MCF 10A (cell line): ENCODE measurements at regions not wholly inside any gene's neighbourhood (a gene's known extent, or its start where the extent isn't known, plus 50 kb on each side); places are given as distances from the start of the nearest gene placed in this dataset.
A peak's percentile ranks its signal among the peaks of the same experiment; 100 is the strongest.

Experiments
- BruUV-seq: library from RNA; stranded (reverse); fragments of 400-500 nt; replicated peaks from 2 replicates; lab custom pipeline; 2021; lab: Mats Ljungman, UMichigan
- CTCF ChIA-PET: fragments of 300-600 bp; sonication (Branson Sonifier 250); formaldehyde crosslinking; extraction: SDS; loops from one replicate; lab custom pipeline; 2021; ENCODE audit warnings: antibody characterized with exemption, inconsistent platforms; lab: Yijun Ruan, JAX
- POLR2A ChIA-PET: fragments of 300-600, 350-650 bp; sonication (Branson Sonifier 250); formaldehyde crosslinking; extraction: SDS; loops from one replicate; lab custom pipeline; 2020; ENCODE audit warnings: antibody characterized with exemption, inconsistent platforms; lab: Yijun Ruan, JAX
- DNase-seq: peaks from one replicate; pipeline ENCODE4 v3.0.0-alpha.2; 2018; ENCODE audit not compliant: unreplicated experiment
- H3K27ac Mint-ChIP-seq: one replicate; pipeline ENCODE4 v1.8.0; 2022; ENCODE audit warnings: mild to moderate bottlenecking, low read depth, mixed read lengths; ENCODE audit not compliant: unreplicated experiment
- H3K27me3 Mint-ChIP-seq: one replicate; pipeline ENCODE4 v1.8.0; 2022; ENCODE audit warnings: mixed read lengths; ENCODE audit not compliant: insufficient read depth, unreplicated experiment
- H3K36me3 Mint-ChIP-seq: one replicate; pipeline ENCODE4 v1.8.0; 2022; ENCODE audit warnings: mild to moderate bottlenecking, moderate library complexity, mixed read lengths; ENCODE audit not compliant: insufficient read depth, unreplicated experiment
- H3K4me1 Mint-ChIP-seq: one replicate; pipeline ENCODE4 v1.8.0; 2022; ENCODE audit warnings: mixed read lengths; ENCODE audit not compliant: insufficient read depth, unreplicated experiment
- H3K4me3 Mint-ChIP-seq: one replicate; pipeline ENCODE4 v1.8.0; 2022; ENCODE audit warnings: mild to moderate bottlenecking, moderate library complexity, mixed read lengths; ENCODE audit not compliant: unreplicated experiment
- H3K9me3 Mint-ChIP-seq: one replicate; pipeline ENCODE4 v1.8.0; 2022; ENCODE audit warnings: mixed read lengths; ENCODE audit not compliant: unreplicated experiment
- intact Hi-C: fragments of 100-400 bp; cut with micrococcal nuclease; formaldehyde crosslinking; loops from 2 replicates; pipeline ENCODE4 v1.14.1; 2022
- TF ChIP-seq, protein P1 (sequence below): fragments of 200-600 bp; IDR thresholded peaks from one replicate; pipeline ENCODE4 v1.8.0; 2022; ENCODE audit warnings: antibody characterized with exemption, mild to moderate bottlenecking; ENCODE audit not compliant: unreplicated experiment

DNA sequence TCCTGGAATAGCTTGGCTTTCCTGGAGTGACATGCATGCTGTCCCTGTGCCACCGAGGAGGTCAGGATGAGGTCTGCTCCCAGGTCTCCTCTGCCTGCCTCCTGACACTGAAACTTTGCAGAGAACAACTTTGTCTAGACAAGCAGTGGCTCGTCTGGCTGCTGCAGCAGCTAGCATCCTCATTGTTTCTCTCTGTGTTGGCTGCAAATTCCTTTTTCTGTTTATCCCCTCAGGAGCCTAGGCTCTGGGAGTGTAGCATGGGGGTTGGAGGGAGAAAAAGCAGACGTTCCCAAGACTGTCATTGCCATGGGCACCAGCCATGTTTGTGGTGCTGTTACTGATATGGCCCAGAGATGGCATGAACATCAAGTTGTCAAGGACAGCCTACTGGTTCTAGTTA lies 208.7 kb upstream of the LRIG1 start:
- peak; percentile 8 for DNase-seq
- no TSS peak for BruUV-seq
- TF ChIP-seq, protein P1, sequence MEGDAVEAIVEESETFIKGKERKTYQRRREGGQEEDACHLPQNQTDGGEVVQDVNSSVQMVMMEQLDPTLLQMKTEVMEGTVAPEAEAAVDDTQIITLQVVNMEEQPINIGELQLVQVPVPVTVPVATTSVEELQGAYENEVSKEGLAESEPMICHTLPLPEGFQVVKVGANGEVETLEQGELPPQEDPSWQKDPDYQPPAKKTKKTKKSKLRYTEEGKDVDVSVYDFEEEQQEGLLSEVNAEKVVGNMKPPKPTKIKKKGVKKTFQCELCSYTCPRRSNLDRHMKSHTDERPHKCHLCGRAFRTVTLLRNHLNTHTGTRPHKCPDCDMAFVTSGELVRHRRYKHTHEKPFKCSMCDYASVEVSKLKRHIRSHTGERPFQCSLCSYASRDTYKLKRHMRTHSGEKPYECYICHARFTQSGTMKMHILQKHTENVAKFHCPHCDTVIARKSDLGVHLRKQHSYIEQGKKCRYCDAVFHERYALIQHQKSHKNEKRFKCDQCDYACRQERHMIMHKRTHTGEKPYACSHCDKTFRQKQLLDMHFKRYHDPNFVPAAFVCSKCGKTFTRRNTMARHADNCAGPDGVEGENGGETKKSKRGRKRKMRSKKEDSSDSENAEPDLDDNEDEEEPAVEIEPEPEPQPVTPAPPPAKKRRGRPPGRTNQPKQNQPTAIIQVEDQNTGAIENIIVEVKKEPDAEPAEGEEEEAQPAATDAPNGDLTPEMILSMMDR = no peak
- H3K27ac Mint-ChIP-seq = no peak overlapping the region
- H3K27me3 Mint-ChIP-seq = no peaks in the 10 kb centered on the region
- ChIA-PET CTCF (interaction anchor here (0.5 to 1.6 kb wide), 4 partner anchors 53 to 302 kb away, joined by 3 to 7 read pairs (median 5); no protein-coding TSS in a partner anchor), POLR2A (no interaction called here)
- H3K4me3 Mint-ChIP-seq = no peak overlapping the region
- intact Hi-C loops = no loop called here
- no peaks in the 10 kb centered on the region for H3K36me3 Mint-ChIP-seq
- no peaks in the 10 kb centered on the region for H3K4me1 Mint-ChIP-seq
- H3K9me3 Mint-ChIP-seq = no peaks in the 10 kb centered on the region

DNA sequence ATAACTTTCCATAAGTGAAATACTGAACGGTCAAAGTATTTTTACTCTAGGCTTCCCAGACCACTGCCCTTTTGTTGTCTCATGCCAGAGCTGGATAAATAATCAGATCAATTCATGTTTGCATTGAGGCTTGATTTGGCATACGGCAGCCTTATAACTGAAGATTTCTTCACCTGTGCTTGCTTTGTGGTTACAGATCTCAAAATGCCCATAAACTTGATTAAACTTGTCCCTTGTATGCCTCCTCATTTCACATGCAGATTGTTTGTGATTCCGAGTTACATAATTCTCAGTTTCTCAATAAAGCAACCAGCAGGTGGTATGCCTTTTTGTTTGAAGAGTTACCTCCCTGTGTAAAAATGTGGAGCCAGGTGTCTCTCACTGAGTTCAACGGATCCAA lies 211.4 kb upstream of the LRIG1 start:
- Mint-ChIP-seq H3K27me3 (no peaks in the 10 kb centered on the region), H3K9me3 (no peaks in the 10 kb centered on the region), H3K27ac (no peak overlapping the region), H3K4me3 (no peak overlapping the region), H3K4me1 (no peaks in the 10 kb centered on the region), H3K36me3 (no peaks in the 10 kb centered on the region)
- BruUV-seq = no TSS peak
- TF ChIP-seq, protein P1 = no peak
- CTCF ChIA-PET = interaction anchor here (1.2 kb wide), 1 partner anchor 310 kb away, joined by 3 read pairs; no protein-coding TSS in a partner anchor
- DNase-seq = peak; percentile 72
- POLR2A ChIA-PET = interaction anchor here (0.7 to 1.0 kb wide), 2 partner anchors 15 to 334 kb away, joined by 3 to 5 read pairs; no protein-coding TSS in a partner anchor
- intact Hi-C loops = loop anchor here (10.0 kb wide), 1 partner anchor 207 kb away; the partner anchor contains the start of gene LRIG1

DNA sequence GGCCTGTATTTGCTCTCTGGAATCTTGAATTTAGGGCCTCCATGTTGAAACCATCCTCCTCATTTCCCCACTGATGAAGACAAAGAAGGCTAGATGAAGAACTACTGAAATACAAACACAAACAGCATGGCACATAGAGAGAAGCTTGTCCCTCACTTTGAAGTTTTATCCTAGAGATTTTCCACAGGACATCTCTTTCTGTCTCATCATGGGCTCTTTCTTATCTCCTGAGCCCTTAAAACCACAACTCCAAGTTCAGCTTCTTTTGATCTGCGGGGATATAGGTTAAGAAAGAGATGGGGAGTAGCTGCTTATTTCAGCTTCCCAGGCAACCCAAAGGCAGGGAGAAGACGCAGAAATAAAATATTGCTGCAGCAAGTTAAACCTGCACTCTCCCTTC lies 213.1 kb upstream of the LRIG1 start:
- H3K27me3 Mint-ChIP-seq = no peaks in the 10 kb centered on the region
- intact Hi-C loops = loop anchor here (10.0 kb wide), 1 partner anchor 209 kb away; the partner anchor contains the start of gene LRIG1
- H3K27ac Mint-ChIP-seq = no peak overlapping the region
- ChIA-PET POLR2A (no interaction called here), CTCF (interaction anchor here (0.5 to 2.4 kb wide), 5 partner anchors 40 to 306 kb away, joined by 3 to 8 read pairs (median 3); no protein-coding TSS in a partner anchor)
- H3K4me3 Mint-ChIP-seq = no peak overlapping the region
- no peaks in the 10 kb centered on the region for H3K9me3 Mint-ChIP-seq
- TF ChIP-seq, protein P1 = no peak
- H3K36me3 Mint-ChIP-seq = no peaks in the 10 kb centered on the region
- BruUV-seq = no TSS peak
- H3K4me1 Mint-ChIP-seq = no peaks in the 10 kb centered on the region
- no peak for DNase-seq

DNA sequence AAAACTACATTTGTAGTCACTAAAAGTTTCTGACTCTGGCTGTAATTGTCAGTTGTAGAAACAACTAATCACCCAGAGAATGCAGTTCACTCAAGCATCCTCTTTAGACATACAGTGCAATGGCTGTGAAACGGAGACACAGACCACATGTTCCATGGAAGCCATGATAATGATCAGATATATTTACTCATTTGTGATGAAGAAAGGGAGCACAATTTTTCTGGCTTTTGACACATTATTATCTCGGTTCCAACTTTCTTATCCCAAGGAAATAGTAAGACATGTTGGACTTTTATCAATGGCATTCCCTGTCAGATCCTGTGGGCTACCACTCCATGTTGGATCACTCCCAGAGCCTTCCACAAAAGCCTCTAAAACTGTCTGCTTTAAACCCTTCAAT lies 215.0 kb upstream of the LRIG1 start:
- H3K4me1 Mint-ChIP-seq = no peaks in the 10 kb centered on the region
- intact Hi-C loops = loop anchor here (10.0 kb wide), 1 partner anchor 211 kb away; the partner anchor contains the start of gene LRIG1
- no TSS peak for BruUV-seq
- H3K9me3 Mint-ChIP-seq = no peaks in the 10 kb centered on the region
- no peak overlapping the region for H3K27ac Mint-ChIP-seq
- DNase-seq = no peak
- H3K4me3 Mint-ChIP-seq = no peak overlapping the region
- CTCF ChIA-PET = no interaction called here
- POLR2A ChIA-PET = no interaction called here
- H3K36me3 Mint-ChIP-seq = no peaks in the 10 kb centered on the region
- TF ChIP-seq, protein P1 = no peak
- H3K27me3 Mint-ChIP-seq = no peaks in the 10 kb centered on the region
